ENCODE measurements at regions not wholly inside any gene's neighbourhood (a gene's known extent, or its start where the extent isn't known, plus 50 kb on each side); places are given as distances from the start of the nearest gene placed in this dataset.

GRCh38 chr13:54901316-54901715 is 1872.7 kb downstream of the OLFM4 start:
- H3K27ac ChIP-seq (ENCODE audit: low read length), result no peak overlapping the region
- WGBS (ENCODE audit: insufficient coverage, insufficient read length), result no CpG with 5 or more reads among the region's 1 CpG
- H3K36me3 ChIP-seq (ENCODE audit: control insufficient read depth, insufficient read depth, low read length), result no peaks in the 10 kb centered on the region

GRCh38 chr13:54912367-54912766 is 1883.8 kb downstream of the OLFM4 start:
- no peaks in the 10 kb centered on the region for H3K27me3 ChIP-seq (ENCODE audit: control insufficient read depth, insufficient read depth, low read length)
- H3K4me3 ChIP-seq (ENCODE audit: low read length), result no peak overlapping the region
- H3K4me1 ChIP-seq (ENCODE audit: control insufficient read depth, insufficient read depth, low read length), result no peaks in the 10 kb centered on the region
- H3K27ac ChIP-seq (ENCODE audit: low read length), result no peak overlapping the region
- DNase-seq (ENCODE audit: low read depth, low spot score), result no peak
- WGBS (ENCODE audit: insufficient coverage, insufficient read length), result no CpG with 5 or more reads among the region's 3 CpGs
- H3K9me3 ChIP-seq (ENCODE audit: control insufficient read depth, insufficient read depth, low read length), result no peaks in the 10 kb centered on the region
- H3K36me3 ChIP-seq (ENCODE audit: control insufficient read depth, insufficient read depth, low read length), result no peaks in the 10 kb centered on the region

More at GRCh38 chr13:54901316-54901715, 1872.7 kb downstream of the OLFM4 start:
- Histone ChIP-seq H3K4me1 (ENCODE audit: control insufficient read depth, insufficient read depth, low read length) (no peaks in the 10 kb centered on the region), H3K27me3 (ENCODE audit: control insufficient read depth, insufficient read depth, low read length) (no peaks in the 10 kb centered on the region), H3K4me3 (ENCODE audit: low read length) (no peak overlapping the region), H3K9me3 (ENCODE audit: control insufficient read depth, insufficient read depth, low read length) (no peaks in the 10 kb centered on the region)
- no peak for DNase-seq (ENCODE audit: low read depth, low spot score)

GRCh38 chr13:54913668-54914067 is 1885.1 kb downstream of the OLFM4 start:
- Histone ChIP-seq H3K36me3 (ENCODE audit: control insufficient read depth, insufficient read depth, low read length) (no peaks in the 10 kb centered on the region), H3K4me3 (ENCODE audit: low read length) (no peak overlapping the region), H3K9me3 (ENCODE audit: control insufficient read depth, insufficient read depth, low read length) (no peaks in the 10 kb centered on the region), H3K4me1 (ENCODE audit: control insufficient read depth, insufficient read depth, low read length) (no peaks in the 10 kb centered on the region), H3K27ac (ENCODE audit: low read length) (no peak overlapping the region), H3K27me3 (ENCODE audit: control insufficient read depth, insufficient read depth, low read length) (no peaks in the 10 kb centered on the region)
- DNase-seq (ENCODE audit: low read depth, low spot score), result no peak
- WGBS (ENCODE audit: insufficient coverage, insufficient read length), result no CpG with 5 or more reads among the region's 4 CpGs

- H3K4me3 ChIP-seq (ENCODE audit: low read length), result no peak overlapping the region
- H3K9me3 ChIP-seq (ENCODE audit: control insufficient read depth, insufficient read depth, low read length), result no peaks in the 10 kb centered on the region
- no peaks in the 10 kb centered on the region for H3K4me1 ChIP-seq (ENCODE audit: control insufficient read depth, insufficient read depth, low read length)
- H3K27ac ChIP-seq (ENCODE audit: low read length), result no peak overlapping the region
- DNase-seq (ENCODE audit: low read depth, low spot score), result no peak
- H3K27me3 ChIP-seq (ENCODE audit: control insufficient read depth, insufficient read depth, low read length), result no peaks in the 10 kb centered on the region
- H3K36me3 ChIP-seq (ENCODE audit: control insufficient read depth, insufficient read depth, low read length), result no peaks in the 10 kb centered on the region
Measured at GRCh38 chr13:54927538-54927937, 1898.9 kb downstream of the OLFM4 start.

- Histone ChIP-seq H3K4me1 (ENCODE audit: control insufficient read depth, insufficient read depth, low read length) (no peaks in the 10 kb centered on the region), H3K36me3 (ENCODE audit: control insufficient read depth, insufficient read depth, low read length) (no peaks in the 10 kb centered on the region), H3K9me3 (ENCODE audit: control insufficient read depth, insufficient read depth, low read length) (no peaks in the 10 kb centered on the region), H3K4me3 (ENCODE audit: low read length) (no peak overlapping the region), H3K27me3 (ENCODE audit: control insufficient read depth, insufficient read depth, low read length) (no peaks in the 10 kb centered on the region), H3K27ac (ENCODE audit: low read length) (no peak overlapping the region)
- WGBS (ENCODE audit: insufficient coverage, insufficient read length), result no CpG with 5 or more reads among the region's 2 CpGs
- no peak for DNase-seq (ENCODE audit: low read depth, low spot score)
Measured at GRCh38 chr13:54928071-54928470, 1899.5 kb downstream of the OLFM4 start.

- WGBS (ENCODE audit: insufficient coverage, insufficient read length), result no CpG with 5 or more reads among the region's 3 CpGs
- no peak for DNase-seq (ENCODE audit: low read depth, low spot score)
- H3K27ac ChIP-seq (ENCODE audit: low read length), result no peak overlapping the region
- no peaks in the 10 kb centered on the region for H3K9me3 ChIP-seq (ENCODE audit: control insufficient read depth, insufficient read depth, low read length)
- H3K4me3 ChIP-seq (ENCODE audit: low read length), result no peak overlapping the region
- H3K27me3 ChIP-seq (ENCODE audit: control insufficient read depth, insufficient read depth, low read length), result no peaks in the 10 kb centered on the region
- no peaks in the 10 kb centered on the region for H3K36me3 ChIP-seq (ENCODE audit: control insufficient read depth, insufficient read depth, low read length)
- H3K4me1 ChIP-seq (ENCODE audit: control insufficient read depth, insufficient read depth, low read length), result no peaks in the 10 kb centered on the region
Measured at GRCh38 chr13:54934121-54934520, 1905.5 kb downstream of the OLFM4 start.

GRCh38 chr13:54945973-54946372 is 1917.4 kb downstream of the OLFM4 start:
- Histone ChIP-seq H3K27me3 (ENCODE audit: control insufficient read depth, insufficient read depth, low read length) (no peaks in the 10 kb centered on the region), H3K4me3 (ENCODE audit: low read length) (no peak overlapping the region), H3K27ac (ENCODE audit: low read length) (no peak overlapping the region), H3K36me3 (ENCODE audit: control insufficient read depth, insufficient read depth, low read length) (no peaks in the 10 kb centered on the region), H3K9me3 (ENCODE audit: control insufficient read depth, insufficient read depth, low read length) (no peaks in the 10 kb centered on the region), H3K4me1 (ENCODE audit: control insufficient read depth, insufficient read depth, low read length) (peaks cover 3% of the 10 kb centered on the region; the same call in 1 of the 2 replicates)
- no peak for DNase-seq (ENCODE audit: low read depth, low spot score)
- WGBS (ENCODE audit: insufficient coverage, insufficient read length), result no CpG with 5 or more reads among the region's 1 CpG

GRCh38 chr13:54949735-54950134 is 1921.1 kb downstream of the OLFM4 start:
- peaks cover 2% of the 10 kb centered on the region; the same call in 1 of the 2 replicates for H3K4me1 ChIP-seq (ENCODE audit: control insufficient read depth, insufficient read depth, low read length)
- no peak for DNase-seq (ENCODE audit: low read depth, low spot score)
- H3K36me3 ChIP-seq (ENCODE audit: control insufficient read depth, insufficient read depth, low read length), result no peaks in the 10 kb centered on the region
- H3K27ac ChIP-seq (ENCODE audit: low read length), result no peak overlapping the region
- WGBS (ENCODE audit: insufficient coverage, insufficient read length), result no CpG with 5 or more reads among the region's 4 CpGs
- no peaks in the 10 kb centered on the region for H3K9me3 ChIP-seq (ENCODE audit: control insufficient read depth, insufficient read depth, low read length)
- no peak overlapping the region for H3K4me3 ChIP-seq (ENCODE audit: low read length)
- H3K27me3 ChIP-seq (ENCODE audit: control insufficient read depth, insufficient read depth, low read length), result no peaks in the 10 kb centered on the region

GRCh38 chr13:54950546-54950945 is 1921.9 kb downstream of the OLFM4 start:
- H3K9me3 ChIP-seq (ENCODE audit: control insufficient read depth, insufficient read depth, low read length), result no peaks in the 10 kb centered on the region
- H3K36me3 ChIP-seq (ENCODE audit: control insufficient read depth, insufficient read depth, low read length), result no peaks in the 10 kb centered on the region
- DNase-seq (ENCODE audit: low read depth, low spot score), result no peak
- H3K27ac ChIP-seq (ENCODE audit: low read length), result no peak overlapping the region
- H3K27me3 ChIP-seq (ENCODE audit: control insufficient read depth, insufficient read depth, low read length), result no peaks in the 10 kb centered on the region
- no CpG with 5 or more reads among the region's 1 CpG for WGBS (ENCODE audit: insufficient coverage, insufficient read length)
- 0 out of 2 replicates have a peak, but pooled peaks cover 2% of the 10 kb centered on the region for H3K4me1 ChIP-seq (ENCODE audit: control insufficient read depth, insufficient read depth, low read length)
- H3K4me3 ChIP-seq (ENCODE audit: low read length), result no peak overlapping the region

GRCh38 chr13:54953786-54954185 is 1925.2 kb downstream of the OLFM4 start:
- H3K4me3 ChIP-seq (ENCODE audit: low read length), result no peak overlapping the region
- H3K4me1 ChIP-seq (ENCODE audit: control insufficient read depth, insufficient read depth, low read length), result no peaks in the 10 kb centered on the region
- H3K9me3 ChIP-seq (ENCODE audit: control insufficient read depth, insufficient read depth, low read length), result no peaks in the 10 kb centered on the region
- WGBS (ENCODE audit: insufficient coverage, insufficient read length), result no CpG with 5 or more reads among the region's 1 CpG
- DNase-seq (ENCODE audit: low read depth, low spot score), result no peak
- no peaks in the 10 kb centered on the region for H3K36me3 ChIP-seq (ENCODE audit: control insufficient read depth, insufficient read depth, low read length)
- no peak overlapping the region for H3K27ac ChIP-seq (ENCODE audit: low read length)
- no peaks in the 10 kb centered on the region for H3K27me3 ChIP-seq (ENCODE audit: control insufficient read depth, insufficient read depth, low read length)

GRCh38 chr13:54958781-54959180 is 1930.2 kb downstream of the OLFM4 start:
- no CpG with 5 or more reads among the region's 12 CpGs for WGBS (ENCODE audit: insufficient coverage, insufficient read length)
- no peaks in the 10 kb centered on the region for H3K36me3 ChIP-seq (ENCODE audit: control insufficient read depth, insufficient read depth, low read length)
- DNase-seq (ENCODE audit: low read depth, low spot score), result no peak
- H3K27ac ChIP-seq (ENCODE audit: low read length), result no peak overlapping the region
- H3K4me3 ChIP-seq (ENCODE audit: low read length), result no peak overlapping the region
- no peaks in the 10 kb centered on the region for H3K27me3 ChIP-seq (ENCODE audit: control insufficient read depth, insufficient read depth, low read length)
- no peaks in the 10 kb centered on the region for H3K9me3 ChIP-seq (ENCODE audit: control insufficient read depth, insufficient read depth, low read length)
- H3K4me1 ChIP-seq (ENCODE audit: control insufficient read depth, insufficient read depth, low read length), result no peaks in the 10 kb centered on the region
